Ovary (tissue), 3 donors: ENCODE measurements at regions not wholly inside any gene's neighbourhood (a gene's known extent, or its start where the extent isn't known, plus 50 kb on each side); places are given as distances from the start of the nearest gene placed in this dataset.

Source experiments
- CTCF ChIP-seq, 3 donors: fragments of 450-650 bp in 2 of 3; fragments of 200-600 bp in 1 of 3; IDR thresholded peaks; one replicate each; pipeline versions ENCODE4 v1.5.1 to v1.8.0; 2016 to 2022; ENCODE audit warnings: antibody characterized with exemption in 3 of 3, mild to moderate bottlenecking in 1 of 3
- EP300 ChIP-seq: sonication (generic); formaldehyde crosslinking; IDR thresholded peaks from one replicate; pipeline ENCODE4 v1.6.1; 2017; ENCODE audit warnings: antibody characterized with exemption
- POLR2A ChIP-seq: fragments of 450-650 bp; IDR thresholded peaks from one replicate; pipeline ENCODE4 v1.6.1; 2017; ENCODE audit warnings: antibody characterized with exemption, mild to moderate bottlenecking, moderate library complexity
- donor health status: DM: no; HTN: no; CAD: no.

- TF ChIP-seq CTCF (IDR thresholded peaks at IDR 0.05) (no peak), EP300 (no peak), POLR2A (no peak)
Observed at GRCh38 chr14:22140633-22141032, 448.4 kb downstream of the DAD1 start.
